Breast epithelium (tissue), 3 donors: ENCODE measurements at regions not wholly inside any gene's neighbourhood (a gene's known extent, or its start where the extent isn't known, plus 50 kb on each side); places are given as distances from the start of the nearest gene placed in this dataset.

Experiments used
- CTCF ChIP-seq, 3 donors: fragments of 450-650 bp; IDR thresholded peaks; one replicate each; pipeline ENCODE4 v1.5.1; 2016 to 2017; ENCODE audit warnings: antibody characterized with exemption in 3 of 3, mild to moderate bottlenecking in 3 of 3, moderate library complexity in 3 of 3
- POLR2A ChIP-seq: fragments of 450-650 bp; IDR thresholded peaks from one replicate; pipeline ENCODE4 v1.6.1; 2016; ENCODE audit warnings: antibody characterized with exemption, mild to moderate bottlenecking, moderate library complexity

GRCh38 chr5:39525271-39525670 lies 100.5 kb upstream of the DAB2 start:
- TF ChIP-seq POLR2A, result no peak
- no peak for TF ChIP-seq CTCF (IDR thresholded peaks at IDR 0.05)
